SK-N-SH (cell line): ENCODE measurements at regions not wholly inside any gene's neighbourhood (a gene's known extent, or its start where the extent isn't known, plus 50 kb on each side); places are given as distances from the start of the nearest gene placed in this dataset.

Experiments used
- CHD2 ChIP-seq: fragments of 150-350 bp; IDR thresholded peaks from 2 replicates; pipeline ENCODE4 v1.6.1; 2018; ENCODE audit warnings: low read length; ENCODE audit not compliant: partially characterized antibody
- EZH2phosphoT487 ChIP-seq: fragments of 200-600 bp; sonication (generic); IDR thresholded peaks from 2 replicates; pipeline ENCODE4 v1.6.1; 2017; ENCODE audit warnings: low read depth, mixed run types, mild to moderate bottlenecking, antibody characterized with exemption, moderate library complexity, borderline replicate concordance
- JUND ChIP-seq: IDR thresholded peaks from 2 replicates; pipeline ENCODE4 v1.4.0; 2012
- NFIC ChIP-seq: IDR thresholded peaks from 2 replicates; pipeline ENCODE4 v1.4.0; 2012; ENCODE audit warnings: borderline replicate concordance
- POLR2AphosphoS5 ChIP-seq: IDR thresholded peaks from 2 replicates; pipeline ENCODE4 v1.6.1; 2012; ENCODE audit warnings: low read depth, low read length
- SMC3 ChIP-seq: IDR thresholded peaks from 2 replicates; pipeline ENCODE4 v1.6.1; 2012; ENCODE audit warnings: low read depth, low read length, improper control_type of control experiment
- TAF1 ChIP-seq: IDR thresholded peaks from 2 replicates; pipeline ENCODE4 v1.6.1; 2012; ENCODE audit warnings: low read depth, mild to moderate bottlenecking, low read length, moderate library complexity, borderline replicate concordance
- TF ChIP-seq, protein P1 (sequence below): IDR thresholded peaks from 2 replicates; pipeline ENCODE4; 2012
- TF ChIP-seq, protein P2 (sequence below): fragments of 200-600 bp; sonication (generic); IDR thresholded peaks from 2 replicates; pipeline ENCODE4 v1.6.1; 2017; ENCODE audit warnings: antibody characterized with exemption, mild to moderate bottlenecking, moderate library complexity
- TF ChIP-seq, protein P3 (sequence below): IDR thresholded peaks from 2 replicates; pipeline ENCODE4 v1.4.0; 2012; ENCODE audit warnings: low read depth

DNA sequence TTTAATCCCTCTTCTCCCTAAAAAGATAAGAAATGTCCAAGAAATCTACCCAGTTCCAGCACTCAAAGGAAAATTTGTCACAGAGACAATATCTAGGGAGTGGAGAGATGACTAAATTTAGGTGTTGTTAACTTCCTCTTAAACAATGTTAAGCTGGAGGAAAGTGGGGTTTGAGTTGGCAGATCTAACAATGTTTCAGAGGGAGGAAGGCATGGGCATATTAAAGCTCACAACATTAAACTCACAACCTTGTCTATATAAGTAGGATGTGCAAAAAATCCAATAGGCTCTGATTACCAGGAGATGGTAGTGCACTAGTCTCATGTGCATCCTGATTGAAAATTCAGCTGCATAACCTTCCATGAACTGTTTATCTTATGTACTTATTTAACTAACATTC, 190.1 kb downstream of the BARHL2 start:
- TF ChIP-seq NFIC (no peak), CHD2 (no peak), POLR2AphosphoS5 (no peak), EZH2phosphoT487 (no peak), SMC3 (no peak), JUND (no peak), TAF1 (no peak)
- TF ChIP-seq, protein P1, sequence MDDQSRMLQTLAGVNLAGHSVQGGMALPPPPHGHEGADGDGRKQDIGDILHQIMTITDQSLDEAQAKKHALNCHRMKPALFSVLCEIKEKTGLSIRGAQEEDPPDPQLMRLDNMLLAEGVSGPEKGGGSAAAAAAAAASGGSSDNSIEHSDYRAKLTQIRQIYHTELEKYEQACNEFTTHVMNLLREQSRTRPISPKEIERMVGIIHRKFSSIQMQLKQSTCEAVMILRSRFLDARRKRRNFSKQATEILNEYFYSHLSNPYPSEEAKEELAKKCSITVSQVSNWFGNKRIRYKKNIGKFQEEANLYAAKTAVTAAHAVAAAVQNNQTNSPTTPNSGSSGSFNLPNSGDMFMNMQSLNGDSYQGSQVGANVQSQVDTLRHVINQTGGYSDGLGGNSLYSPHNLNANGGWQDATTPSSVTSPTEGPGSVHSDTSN, result no peak
- TF ChIP-seq, protein P2, sequence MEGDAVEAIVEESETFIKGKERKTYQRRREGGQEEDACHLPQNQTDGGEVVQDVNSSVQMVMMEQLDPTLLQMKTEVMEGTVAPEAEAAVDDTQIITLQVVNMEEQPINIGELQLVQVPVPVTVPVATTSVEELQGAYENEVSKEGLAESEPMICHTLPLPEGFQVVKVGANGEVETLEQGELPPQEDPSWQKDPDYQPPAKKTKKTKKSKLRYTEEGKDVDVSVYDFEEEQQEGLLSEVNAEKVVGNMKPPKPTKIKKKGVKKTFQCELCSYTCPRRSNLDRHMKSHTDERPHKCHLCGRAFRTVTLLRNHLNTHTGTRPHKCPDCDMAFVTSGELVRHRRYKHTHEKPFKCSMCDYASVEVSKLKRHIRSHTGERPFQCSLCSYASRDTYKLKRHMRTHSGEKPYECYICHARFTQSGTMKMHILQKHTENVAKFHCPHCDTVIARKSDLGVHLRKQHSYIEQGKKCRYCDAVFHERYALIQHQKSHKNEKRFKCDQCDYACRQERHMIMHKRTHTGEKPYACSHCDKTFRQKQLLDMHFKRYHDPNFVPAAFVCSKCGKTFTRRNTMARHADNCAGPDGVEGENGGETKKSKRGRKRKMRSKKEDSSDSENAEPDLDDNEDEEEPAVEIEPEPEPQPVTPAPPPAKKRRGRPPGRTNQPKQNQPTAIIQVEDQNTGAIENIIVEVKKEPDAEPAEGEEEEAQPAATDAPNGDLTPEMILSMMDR, result no peak
- TF ChIP-seq, protein P3, sequence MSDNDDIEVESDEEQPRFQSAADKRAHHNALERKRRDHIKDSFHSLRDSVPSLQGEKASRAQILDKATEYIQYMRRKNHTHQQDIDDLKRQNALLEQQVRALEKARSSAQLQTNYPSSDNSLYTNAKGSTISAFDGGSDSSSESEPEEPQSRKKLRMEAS, result no peak
